ENCODE measurements at regions not wholly inside any gene's neighbourhood (a gene's known extent, or its start where the extent isn't known, plus 50 kb on each side); places are given as distances from the start of the nearest gene placed in this dataset.

- no peak for ATAC-seq
- Histone ChIP-seq H3K36me3 (no peaks in the 10 kb centered on the region), H3K9me3 (no peaks in the 10 kb centered on the region), H3K27me3 (peaks cover 0 to 73% (median 25%) of the 10 kb centered on the region in 7 donors), H3K27ac (no peak overlapping the region), H3K4me1 (no peaks in the 10 kb centered on the region), H3K4me3 (no peak overlapping the region)
- intact Hi-C loops (cut with DNase I) = no loop called here
- 67 to 79% methylated on average over 3 of the region's 3 CpGs for WGBS, 2 donors
- no peak for TF ChIP-seq CTCF (IDR thresholded peaks at IDR 0.05)
- no peak for DNase-seq
Observed at GRCh38 chr1:18035145-18035544, 72.5 kb upstream of the IGSF21 start.

DNA sequence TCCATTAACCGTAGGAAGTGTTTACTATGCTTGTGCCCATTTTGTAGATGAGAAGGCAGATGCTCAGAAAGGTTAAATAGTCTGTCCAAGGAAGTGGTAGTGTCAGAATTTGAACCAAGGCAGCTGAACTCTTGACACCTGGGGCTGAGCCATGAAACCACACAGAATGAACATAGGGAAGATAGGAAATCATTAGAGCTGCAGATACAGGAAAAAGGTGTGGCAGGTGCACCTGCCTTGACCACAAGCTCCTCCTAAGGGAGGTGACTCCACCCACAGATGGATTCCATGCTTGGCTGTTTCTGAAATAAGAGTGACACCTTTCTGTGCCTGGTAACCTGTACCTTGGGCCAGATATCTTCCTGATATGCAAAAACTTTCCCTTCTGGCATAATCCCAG lies 69.9 kb upstream of the IGSF21 start:
- H3K4me3 ChIP-seq = no peak overlapping the region
- H3K36me3 ChIP-seq = no peaks in the 10 kb centered on the region
- no peaks in the 10 kb centered on the region for H3K4me1 ChIP-seq
- 70 to 79% methylated on average over 1 of the region's 1 CpG for WGBS, 2 donors
- H3K27me3 ChIP-seq = peaks cover 0 to 65% (median 10%) of the 10 kb centered on the region in 7 donors
- TF ChIP-seq CTCF (IDR thresholded peaks at IDR 0.05) = no peak
- DNase-seq = no peak
- no peak for ATAC-seq
- no peaks in the 10 kb centered on the region for H3K9me3 ChIP-seq
- no peak overlapping the region for H3K27ac ChIP-seq
- intact Hi-C loops (cut with DNase I) = no loop called here

- Histone ChIP-seq H3K4me1 (no peaks in the 10 kb centered on the region), H3K27me3 (peaks cover 0 to 65% (median 11%) of the 10 kb centered on the region in 7 donors), H3K27ac (no peak overlapping the region), H3K4me3 (no peak overlapping the region), H3K9me3 (no peaks in the 10 kb centered on the region), H3K36me3 (no peaks in the 10 kb centered on the region)
- intact Hi-C loops (cut with DNase I) = no loop called here
- ATAC-seq (no peak), DNase-seq (no peak)
- TF ChIP-seq CTCF (IDR thresholded peaks at IDR 0.05) = no peak
- WGBS, 2 donors = 76 to 78% methylated on average over 4 of the region's 4 CpGs
Observed at GRCh38 chr1:18038051-18038450, 69.5 kb upstream of the IGSF21 start.

DNA sequence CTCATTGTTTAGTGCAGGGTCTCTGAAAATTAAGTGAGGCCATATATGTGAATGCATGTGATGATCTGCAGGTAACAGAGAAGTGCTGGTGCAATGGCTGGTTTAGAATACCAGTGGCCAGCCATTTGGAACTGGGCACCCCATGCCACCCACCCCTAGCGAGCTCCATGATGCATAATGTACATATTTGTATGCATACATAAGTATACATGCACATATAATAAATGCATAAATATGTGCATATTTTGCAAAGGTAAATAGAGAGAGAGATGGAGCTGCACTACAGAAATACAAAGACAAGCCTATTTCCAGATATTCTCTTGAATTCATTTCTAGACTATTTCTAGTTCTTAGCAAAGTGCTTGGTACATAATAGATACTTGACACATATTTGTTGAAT lies 68.5 kb upstream of the IGSF21 start:
- ATAC-seq (no peak), DNase-seq (no peak)
- 79 to 85% methylated on average over 1 of the region's 1 CpG for WGBS, 2 donors
- peaks cover 0 to 63% (median 12%) of the 10 kb centered on the region in 7 donors for H3K27me3 ChIP-seq
- no peak for TF ChIP-seq CTCF (IDR thresholded peaks at IDR 0.05)
- H3K4me1 ChIP-seq = no peaks in the 10 kb centered on the region
- no peak overlapping the region for H3K27ac ChIP-seq
- intact Hi-C loops (cut with DNase I) = no loop called here
- H3K4me3 ChIP-seq = no peak overlapping the region
- H3K36me3 ChIP-seq = no peaks in the 10 kb centered on the region
- no peaks in the 10 kb centered on the region for H3K9me3 ChIP-seq
